Gastroesophageal sphincter (tissue), 3 donors: ENCODE measurements at regions not wholly inside any gene's neighbourhood (a gene's known extent, or its start where the extent isn't known, plus 50 kb on each side); places are given as distances from the start of the nearest gene placed in this dataset.

Experiments used
- POLR2A ChIP-seq, 2 donors: fragments of 450-650 bp; IDR thresholded peaks; one replicate each; pipeline ENCODE4 v1.6.1; 2017; ENCODE audit warnings: antibody characterized with exemption in 2 of 2, mild to moderate bottlenecking in 2 of 2, moderate library complexity in 1 of 2
- POLR2AphosphoS5 ChIP-seq: sonication (generic); formaldehyde crosslinking; IDR thresholded peaks from one replicate; pipeline ENCODE4 v1.6.1; 2017; ENCODE audit warnings: antibody characterized with exemption
- TF ChIP-seq, protein P1 (sequence below), 4 experiments: fragments of 200-600 bp in 2 of 4; fragments of 450-650 bp in 2 of 4; sonication (generic) in 1 of 4; IDR thresholded peaks; one replicate each; pipeline ENCODE4 v1.5.1; 2017 to 2019; ENCODE audit warnings: antibody characterized with exemption in 4 of 4, mild to moderate bottlenecking in 2 of 4, moderate library complexity in 2 of 4

DNA sequence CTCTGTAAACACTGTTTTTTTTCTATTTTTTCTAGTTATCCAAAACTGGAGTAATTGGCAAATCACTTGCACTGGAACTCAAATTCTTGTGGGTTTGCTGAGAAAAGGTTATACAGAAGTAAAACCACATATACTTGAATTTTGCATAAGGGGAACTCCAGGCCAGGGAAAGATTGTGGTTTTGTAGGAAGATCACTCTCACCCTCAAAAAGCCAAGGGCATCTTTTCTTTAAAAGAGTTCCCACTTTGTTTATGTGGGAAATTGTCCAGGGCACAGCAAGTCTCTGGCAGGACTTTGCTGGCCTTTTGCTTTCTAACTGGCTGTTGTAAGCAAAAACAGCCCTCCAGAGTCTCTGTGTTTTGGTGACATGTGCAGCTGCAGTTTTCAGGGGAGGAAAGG is 340.3 kb upstream of the RBMS3 start:
- TF ChIP-seq, protein P1, sequence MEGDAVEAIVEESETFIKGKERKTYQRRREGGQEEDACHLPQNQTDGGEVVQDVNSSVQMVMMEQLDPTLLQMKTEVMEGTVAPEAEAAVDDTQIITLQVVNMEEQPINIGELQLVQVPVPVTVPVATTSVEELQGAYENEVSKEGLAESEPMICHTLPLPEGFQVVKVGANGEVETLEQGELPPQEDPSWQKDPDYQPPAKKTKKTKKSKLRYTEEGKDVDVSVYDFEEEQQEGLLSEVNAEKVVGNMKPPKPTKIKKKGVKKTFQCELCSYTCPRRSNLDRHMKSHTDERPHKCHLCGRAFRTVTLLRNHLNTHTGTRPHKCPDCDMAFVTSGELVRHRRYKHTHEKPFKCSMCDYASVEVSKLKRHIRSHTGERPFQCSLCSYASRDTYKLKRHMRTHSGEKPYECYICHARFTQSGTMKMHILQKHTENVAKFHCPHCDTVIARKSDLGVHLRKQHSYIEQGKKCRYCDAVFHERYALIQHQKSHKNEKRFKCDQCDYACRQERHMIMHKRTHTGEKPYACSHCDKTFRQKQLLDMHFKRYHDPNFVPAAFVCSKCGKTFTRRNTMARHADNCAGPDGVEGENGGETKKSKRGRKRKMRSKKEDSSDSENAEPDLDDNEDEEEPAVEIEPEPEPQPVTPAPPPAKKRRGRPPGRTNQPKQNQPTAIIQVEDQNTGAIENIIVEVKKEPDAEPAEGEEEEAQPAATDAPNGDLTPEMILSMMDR (IDR thresholded peaks at IDR 0.05): no peak
- TF ChIP-seq POLR2AphosphoS5 (peak; percentile 26), POLR2A (IDR thresholded peaks at IDR 0.05) (no peak)
